GM19455 (cell line): ENCODE measurements at regions not wholly inside any gene's neighbourhood (a gene's known extent, or its start where the extent isn't known, plus 50 kb on each side); places are given as distances from the start of the nearest gene placed in this dataset.

ENCODE experiments used
- ATAC-seq: cut with Tn5 transposase; IDR thresholded peaks from one replicate; pipeline ENCODE4 v1.9.1; 2021; ENCODE audit not compliant: unreplicated experiment

DNA sequence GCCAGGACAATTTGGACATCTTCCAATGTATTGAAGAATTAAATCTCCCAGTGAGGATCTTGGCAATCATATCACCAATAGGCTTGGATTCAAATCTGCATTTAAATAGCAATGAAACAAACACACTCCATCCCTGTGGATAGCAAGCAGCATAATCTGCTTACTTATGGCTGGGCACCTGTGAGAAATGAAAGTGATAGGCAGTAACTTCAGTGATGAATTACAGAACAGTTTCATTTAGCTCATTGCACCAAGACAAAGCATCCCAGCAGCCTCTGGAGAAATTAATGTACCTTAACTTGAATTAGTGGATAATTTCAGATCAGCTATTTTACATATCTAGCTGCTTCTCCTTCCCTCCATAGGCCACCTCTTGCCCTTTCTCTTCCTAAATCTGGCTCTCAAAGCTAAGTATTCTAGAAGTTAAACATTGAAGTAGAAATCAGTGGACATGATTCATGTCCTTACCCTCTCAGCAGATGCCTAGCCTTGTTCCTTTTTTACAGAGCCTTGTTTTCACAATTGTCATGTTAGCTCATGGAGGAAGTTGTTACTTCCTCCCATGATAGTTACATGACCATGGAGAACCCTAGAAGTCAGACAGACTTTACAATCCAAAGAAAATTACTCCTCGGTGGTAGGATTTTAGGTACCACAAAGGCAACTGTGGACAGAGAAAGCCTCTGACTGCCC is 88.5 kb upstream of the TACR1 start:
- no peak for ATAC-seq

DNA sequence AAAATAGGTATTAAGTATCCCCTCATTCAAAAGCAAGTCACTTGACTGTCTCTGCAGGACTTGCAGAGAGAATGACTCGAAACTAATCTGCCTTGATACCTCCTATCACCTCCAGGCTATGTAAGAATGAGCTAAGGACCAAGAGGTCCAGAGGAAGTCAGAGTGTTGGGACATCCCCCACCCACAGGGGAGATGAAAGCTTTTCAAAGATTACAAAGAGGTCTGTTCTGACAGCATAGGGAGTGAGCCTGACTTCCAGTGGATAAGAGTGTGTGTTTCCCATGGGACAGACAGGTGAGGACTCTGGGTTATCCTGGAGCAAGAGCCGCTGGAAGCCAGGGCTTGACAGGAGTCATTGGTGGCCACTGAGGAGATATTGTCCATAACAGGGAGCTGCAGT is 85.0 kb upstream of the TACR1 start:
- ATAC-seq, result no peak

DNA sequence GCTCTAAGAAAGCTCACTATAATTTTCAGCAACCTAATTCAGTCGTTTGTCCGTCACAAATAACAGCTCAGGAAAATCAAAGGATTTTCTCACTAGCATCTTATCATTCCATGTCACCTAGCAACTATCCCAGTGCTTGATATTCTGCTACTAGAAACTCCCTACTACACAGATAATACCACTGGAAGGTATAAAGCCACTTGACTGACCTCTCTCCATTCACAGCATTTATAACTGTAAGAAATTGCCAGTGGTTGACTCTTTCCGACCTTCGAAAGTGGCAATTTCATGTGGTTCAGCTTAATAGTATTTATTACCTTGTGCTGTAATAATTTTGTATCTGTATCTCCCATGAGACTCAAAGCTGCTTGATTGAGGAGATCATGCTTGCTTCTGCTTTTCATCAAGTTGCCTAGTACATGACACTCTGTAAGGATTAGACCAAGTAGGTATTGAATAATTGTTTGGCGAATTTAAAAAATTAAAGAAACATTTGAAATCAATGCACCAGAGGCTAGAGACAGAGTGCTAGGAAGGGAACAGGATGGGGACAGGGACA is 79.6 kb upstream of the TACR1 start:
- ATAC-seq, result no peak

DNA sequence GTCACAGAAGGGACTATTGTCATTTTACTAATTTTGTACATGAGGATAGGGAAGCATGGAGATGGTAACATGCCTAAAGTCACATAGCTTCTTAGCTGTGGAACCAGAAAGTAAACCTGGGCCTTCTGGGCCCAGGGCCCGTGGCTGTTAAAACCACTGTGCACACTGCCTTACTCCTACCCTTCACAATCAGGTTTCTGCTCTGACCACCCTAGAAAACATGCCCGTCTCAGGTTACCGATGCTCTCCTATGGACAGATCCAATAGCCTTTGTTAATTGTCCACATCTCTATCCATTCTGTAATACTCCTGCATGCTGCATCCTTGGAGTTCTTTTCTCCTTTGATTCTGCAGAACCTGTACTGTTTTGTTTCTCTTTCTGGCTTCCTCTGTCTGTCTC is 79.0 kb upstream of the TACR1 start:
- no peak for ATAC-seq

DNA sequence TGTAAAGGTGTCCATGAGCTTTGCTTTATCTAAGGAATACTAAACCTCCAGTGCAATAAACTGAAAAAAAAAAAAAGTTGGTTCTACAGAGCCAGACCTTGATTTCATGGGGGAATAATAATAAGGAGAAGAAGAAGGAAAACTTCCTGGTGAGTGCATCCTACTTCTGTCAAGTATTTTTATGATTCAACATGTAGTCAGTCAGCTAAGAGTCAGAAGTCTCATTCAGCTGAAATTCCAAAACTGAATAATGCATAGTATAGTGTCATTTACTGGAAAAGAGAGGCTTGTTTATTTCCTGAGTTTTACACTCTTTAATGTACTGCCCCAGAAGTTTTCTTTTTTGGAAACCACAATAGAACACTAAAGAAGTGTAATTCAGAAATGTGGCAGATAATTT is 77.8 kb upstream of the TACR1 start:
- ATAC-seq, result no peak

DNA sequence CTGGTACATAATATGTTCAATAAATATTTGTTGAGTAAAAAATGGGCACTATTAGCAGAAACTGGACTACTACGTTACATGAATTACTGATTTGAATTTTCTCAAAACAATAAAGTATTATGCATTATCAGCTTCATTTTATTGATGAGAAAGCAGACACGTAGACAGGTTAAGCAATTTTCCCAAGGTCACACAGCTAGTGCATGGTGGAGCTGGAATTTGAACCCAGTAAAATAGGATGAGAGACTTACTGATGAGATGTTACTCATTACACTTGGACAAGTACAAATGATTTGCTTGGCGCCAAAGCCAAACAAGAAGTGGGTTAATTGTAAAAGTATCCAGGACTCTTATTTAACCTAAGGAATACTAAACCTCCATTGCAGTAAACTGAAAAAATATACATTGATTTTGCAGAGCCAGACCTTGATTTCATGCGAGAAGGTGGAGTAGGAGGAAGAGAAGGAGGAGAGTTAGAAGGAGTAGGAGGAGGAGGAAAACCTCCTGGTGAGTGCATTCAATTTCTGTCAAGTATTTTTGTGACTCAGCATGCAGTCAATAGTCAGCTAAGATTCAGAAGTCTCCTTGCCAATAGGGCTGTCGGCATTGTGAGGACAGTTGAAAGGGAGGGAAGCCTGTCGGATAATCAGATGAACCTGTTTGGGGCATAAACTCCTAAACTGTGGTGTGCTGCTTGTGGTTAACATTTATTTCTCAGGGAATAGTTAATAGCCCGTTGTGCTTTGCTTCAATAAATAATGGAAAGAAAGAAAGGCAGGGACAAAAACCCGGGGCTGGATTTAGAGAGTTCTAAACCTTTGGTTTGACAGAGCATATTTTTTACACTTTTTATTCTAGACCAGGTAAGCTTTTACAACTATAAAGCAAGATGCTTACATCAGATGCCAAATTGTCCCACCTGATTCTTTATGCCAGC is 77.0 kb upstream of the TACR1 start:
- ATAC-seq, result no peak

DNA sequence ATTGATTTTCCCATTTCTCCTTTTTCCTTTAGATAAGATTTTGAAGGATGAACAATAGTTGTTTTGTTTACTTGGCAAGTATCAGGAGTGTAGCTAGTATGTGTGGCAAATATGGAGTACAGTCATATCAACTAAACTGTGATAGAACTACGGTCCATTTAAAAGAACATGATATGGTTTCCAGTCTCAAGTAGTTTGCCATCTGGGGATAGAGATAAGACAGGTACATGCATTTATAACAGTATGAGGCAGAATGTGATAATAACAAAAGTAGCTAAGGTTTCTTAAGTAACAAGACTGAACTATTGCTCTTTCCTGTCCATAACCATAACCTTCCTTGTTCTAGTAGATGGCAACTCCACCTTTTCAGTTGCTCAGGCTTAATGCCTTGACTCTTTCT is 75.6 kb upstream of the TACR1 start:
- no peak for ATAC-seq

DNA sequence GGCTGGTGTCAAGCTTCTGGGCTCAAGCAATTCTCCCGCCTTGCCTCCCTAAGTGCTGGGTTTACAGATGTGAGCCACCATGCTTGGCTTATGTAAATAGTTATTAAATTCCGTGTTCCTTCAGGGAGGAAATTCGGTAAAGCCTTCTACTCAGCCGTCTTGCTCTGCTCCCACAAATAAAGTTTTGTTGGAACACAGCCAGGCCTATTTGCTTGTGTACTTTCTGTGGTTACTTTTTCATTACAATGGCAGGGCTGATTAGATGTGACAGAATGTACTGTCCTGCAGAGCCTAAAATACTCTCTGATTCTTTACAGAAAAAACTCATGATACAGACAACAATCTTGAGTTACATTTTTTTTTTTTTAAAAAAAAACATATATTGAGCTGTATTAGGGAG is 68.8 kb upstream of the TACR1 start:
- ATAC-seq, result no peak

DNA sequence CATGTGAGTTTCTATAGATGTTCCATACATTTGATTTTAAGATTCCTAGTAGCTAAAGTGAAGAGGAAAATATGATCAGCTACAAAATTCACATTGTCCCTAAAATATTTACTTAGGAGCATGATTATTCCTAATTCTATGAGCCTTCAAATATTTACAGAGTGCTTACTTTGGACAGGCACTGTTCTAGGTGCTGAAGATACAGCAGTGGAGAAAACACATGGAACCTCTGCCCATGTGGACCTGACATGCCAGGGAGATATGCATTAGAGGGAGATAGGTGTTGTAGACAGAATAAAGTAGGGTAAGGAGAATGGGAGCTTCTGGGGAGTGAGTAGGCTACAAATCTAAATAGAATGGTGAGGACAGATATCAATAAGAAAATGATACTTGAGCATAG is 62.6 kb upstream of the TACR1 start:
- ATAC-seq, result no peak

DNA sequence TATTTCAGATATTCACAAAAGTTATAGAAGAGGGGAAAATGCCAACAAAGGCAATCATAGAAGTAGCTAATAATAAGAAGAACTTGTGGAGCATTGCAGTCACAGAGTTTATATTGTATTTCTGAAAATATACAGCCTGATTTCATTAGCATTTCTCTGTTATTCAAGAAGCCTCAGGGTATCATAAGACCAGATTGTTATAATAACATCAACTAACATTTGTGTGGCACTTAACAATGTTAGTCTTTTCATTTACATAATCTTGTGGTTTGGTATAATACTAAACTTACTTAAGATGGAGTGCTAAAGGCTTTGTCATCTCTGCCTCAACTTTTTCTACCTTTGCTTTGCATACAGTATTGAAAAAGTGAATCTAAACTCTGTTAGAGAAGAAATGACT is 61.6 kb upstream of the TACR1 start:
- ATAC-seq, result no peak

DNA sequence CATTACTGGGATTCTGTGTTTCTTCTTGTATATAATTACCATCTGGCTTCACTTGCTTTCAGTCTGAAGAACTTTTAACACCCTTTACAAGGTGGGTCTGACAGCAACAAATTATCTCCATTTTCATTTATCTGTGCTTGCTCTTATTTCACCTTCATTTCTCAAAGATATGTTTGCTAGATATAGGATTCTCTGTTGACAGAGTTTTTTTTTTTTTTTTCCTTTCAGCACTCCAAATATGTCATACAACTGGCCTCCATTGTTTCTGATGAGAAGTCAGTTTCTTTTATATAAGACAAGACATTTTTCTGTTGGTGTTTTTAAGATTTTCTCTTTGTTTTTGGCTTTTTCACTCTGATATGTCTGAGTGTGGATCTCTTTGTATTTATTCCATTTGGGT is 59.3 kb upstream of the TACR1 start:
- ATAC-seq, result no peak

DNA sequence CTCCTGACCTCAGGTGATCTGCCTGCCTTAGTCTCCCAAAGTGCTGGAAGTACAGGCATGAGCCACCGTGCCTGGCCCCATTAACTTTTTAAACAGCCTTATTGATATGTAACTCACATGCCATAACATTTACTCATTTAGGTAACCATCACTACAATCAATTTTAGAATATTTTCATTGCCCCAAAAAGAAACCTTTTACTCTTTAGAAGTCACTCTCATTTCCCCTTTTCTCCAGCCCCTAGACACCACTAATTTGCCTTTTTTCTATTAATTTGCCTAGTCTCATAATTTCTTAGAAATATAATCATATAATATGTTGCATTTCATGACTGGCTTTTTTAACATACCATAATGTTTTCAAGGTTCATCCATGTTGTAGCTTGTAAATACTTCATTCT is 57.2 kb upstream of the TACR1 start:
- ATAC-seq, result no peak

DNA sequence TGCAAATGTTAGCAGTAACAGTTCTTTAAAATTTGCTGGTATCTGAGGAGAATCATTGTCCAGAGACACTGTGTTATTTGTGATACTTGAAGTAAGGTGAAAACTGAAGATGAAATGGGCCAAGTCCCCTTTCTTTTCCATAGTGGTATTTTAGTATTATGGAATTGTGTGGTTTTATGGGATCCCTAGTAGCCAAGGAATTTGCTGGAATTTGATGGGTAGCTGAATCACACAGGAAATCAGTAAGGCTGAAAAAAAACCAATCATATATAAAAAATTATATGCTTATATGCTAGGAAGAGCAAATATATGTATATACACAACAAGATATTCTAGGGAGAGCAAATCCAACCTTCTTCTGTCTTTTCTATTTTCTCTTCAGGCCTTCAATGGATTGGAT is 54.2 kb upstream of the TACR1 start:
- ATAC-seq, result no peak

DNA sequence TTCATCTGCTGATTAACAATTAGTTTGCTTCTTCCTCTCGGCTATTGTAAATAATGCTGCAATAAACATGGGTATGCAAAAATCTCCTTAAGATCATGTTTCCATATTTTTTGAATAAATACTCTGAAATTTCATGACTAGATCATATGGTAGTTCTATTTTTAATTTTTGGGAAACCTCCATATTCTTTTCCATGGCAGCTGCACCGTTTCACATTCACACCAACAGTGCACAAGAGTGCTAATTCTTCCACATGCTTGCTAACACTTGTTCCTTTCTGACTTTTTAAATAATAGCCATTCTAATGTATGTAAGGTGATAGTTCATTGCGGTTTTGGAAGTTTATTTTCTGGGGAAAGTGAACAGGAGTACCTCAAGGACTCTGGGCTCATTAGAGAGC is 52.6 kb upstream of the TACR1 start:
- ATAC-seq, result no peak
